ENCODE measurements at regions not wholly inside any gene's neighbourhood (a gene's known extent, or its start where the extent isn't known, plus 50 kb on each side); places are given as distances from the start of the nearest gene placed in this dataset.
"Not testable (repeated sequence)": the region's sequence is repeated elsewhere in the genome, so short reads cannot be mapped to it uniquely, and the experiment has no call there.

- no peak for DNase-seq (ENCODE audit: low read depth)
Measured at GRCh38 chr18:75745147-75745546, 317.6 kb upstream of the SMIM21 start.

- DNase-seq (ENCODE audit: low read depth) = no peak
Measured at GRCh38 chr18:75742516-75742915, 315.0 kb upstream of the SMIM21 start.

GRCh38 chr18:75739682-75740081 is 312.2 kb upstream of the SMIM21 start:
- DNase-seq (ENCODE audit: low read depth) = no peak

- DNase-seq (ENCODE audit: low read depth) = no peak
Measured at GRCh38 chr18:75735291-75735690, 307.8 kb upstream of the SMIM21 start.

- no peak for DNase-seq (ENCODE audit: low read depth)
Measured at GRCh38 chr18:75730249-75730648, 302.7 kb upstream of the SMIM21 start.

DNA sequence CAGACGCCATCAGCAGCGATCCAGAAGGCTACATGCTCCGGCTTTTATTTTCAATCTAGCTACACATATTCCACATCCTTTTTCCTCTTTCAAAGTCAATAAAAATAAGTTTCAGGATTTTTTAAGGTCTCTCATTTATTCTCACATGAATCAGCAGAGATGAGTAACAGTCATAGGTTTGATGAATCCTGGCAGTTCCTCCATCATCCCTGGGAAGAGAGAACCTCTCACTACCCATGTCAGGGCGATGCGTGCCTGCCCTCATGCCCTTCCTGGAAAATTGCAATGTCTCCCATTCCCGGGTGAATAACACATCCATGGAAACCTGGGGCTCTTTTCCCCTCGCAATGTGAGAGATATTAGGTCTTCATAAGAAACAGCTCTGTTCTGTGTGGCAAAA is 301.1 kb upstream of the SMIM21 start:
- no peak for DNase-seq (ENCODE audit: low read depth)

DNA sequence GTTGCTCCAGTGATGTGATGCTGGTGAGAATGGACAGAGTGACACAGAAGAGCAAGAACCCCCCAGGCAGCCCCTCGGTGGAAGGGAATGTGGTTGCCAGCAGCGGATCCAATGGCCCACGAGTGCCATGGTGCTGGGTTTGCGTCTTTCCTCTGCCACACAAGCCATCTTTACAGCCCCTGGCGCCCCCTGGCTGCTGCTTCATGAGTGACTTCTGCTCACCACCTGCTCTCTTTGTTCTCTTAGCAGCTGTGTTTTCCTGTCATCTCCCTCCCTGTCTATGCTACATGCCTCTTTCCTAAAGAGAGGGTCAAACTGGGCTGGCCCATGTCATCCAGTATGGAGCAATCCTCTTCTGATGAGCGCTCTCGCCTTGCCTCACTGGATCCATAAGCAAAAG is 300.0 kb upstream of the SMIM21 start:
- no peak for DNase-seq (ENCODE audit: low read depth)

DNA sequence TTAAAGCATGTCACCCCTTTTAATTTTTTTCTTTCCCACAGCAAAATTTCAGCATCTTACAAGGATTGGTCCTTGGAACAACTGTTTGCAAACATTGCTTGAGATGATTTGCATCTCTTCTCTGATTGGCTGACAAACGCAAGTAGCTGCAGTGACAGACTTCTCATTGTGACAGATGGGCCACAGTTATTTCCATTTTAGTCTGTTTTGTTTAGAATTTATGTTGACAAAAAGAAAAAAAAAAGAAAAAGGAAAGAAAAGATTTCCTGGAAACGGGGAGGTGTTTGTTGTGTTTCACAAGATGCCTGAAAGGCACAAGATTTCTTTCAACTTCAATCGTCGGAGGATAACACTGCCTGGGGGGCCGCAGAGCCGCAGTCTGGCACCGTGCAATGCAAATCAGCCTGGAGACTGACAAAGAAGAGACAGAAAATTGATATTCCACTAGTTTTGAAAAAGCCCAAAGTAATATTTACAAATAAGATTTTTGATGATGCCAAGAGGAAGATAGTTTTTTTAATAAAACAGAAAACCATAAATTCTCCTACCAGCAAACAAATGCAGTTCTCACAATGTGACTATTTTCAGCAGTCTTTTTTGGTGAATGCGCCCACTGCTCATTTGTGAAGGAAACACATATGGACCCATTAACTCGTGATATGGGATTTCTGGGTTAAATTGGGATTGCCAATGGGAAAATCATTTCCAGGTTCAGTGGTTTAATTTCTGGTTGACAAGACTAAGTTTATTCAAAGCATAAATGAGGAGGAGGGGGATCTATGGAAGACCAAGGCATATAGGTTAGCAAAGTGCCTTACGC is 296.2 kb upstream of the SMIM21 start:
- DNase-seq (ENCODE audit: low read depth) = no peak

GRCh38 chr18:75714766-75715165 is 287.3 kb upstream of the SMIM21 start:
- DNase-seq (ENCODE audit: low read depth) = peak; percentile 79

DNA sequence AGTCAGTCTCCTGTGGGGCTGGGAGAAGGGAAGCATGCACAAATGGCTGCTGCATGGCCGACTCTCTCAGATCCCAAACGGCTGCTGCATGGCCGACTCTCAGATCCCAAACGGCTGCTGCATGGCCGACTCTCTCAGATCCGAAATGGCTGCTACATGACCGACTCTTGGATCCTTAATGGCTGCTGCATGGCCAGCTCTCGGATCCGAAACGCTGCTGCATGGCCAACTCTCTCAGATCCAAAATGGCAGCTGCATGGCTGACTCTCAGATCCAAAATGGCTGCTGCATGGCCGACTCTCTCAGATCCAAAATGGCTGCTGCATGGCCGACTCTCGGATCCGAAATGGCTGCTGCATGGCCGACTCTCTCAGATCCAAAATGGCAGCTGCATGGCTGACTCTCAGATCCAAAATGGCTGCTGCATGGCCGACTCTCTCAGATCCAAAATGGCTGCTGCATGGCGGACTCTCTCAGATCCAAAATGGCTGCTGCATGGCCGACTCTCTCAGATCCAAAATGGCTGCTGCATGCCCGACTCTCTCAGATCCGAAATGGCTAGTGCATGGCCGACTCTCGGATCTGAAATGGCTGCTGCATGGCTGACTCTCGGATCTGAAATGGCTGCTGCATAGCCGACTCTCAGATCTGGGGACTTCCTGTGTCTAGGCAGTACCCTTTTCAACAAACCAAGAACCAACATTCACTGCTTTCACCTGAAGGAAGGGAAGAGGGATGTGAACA is 284.8 kb upstream of the SMIM21 start:
- not testable (repeated sequence) for DNase-seq (ENCODE audit: low read depth)

- DNase-seq (ENCODE audit: low read depth) = no peak
Measured at GRCh38 chr18:75700561-75700960, 273.1 kb upstream of the SMIM21 start.

GRCh38 chr18:75698861-75699260 is 271.4 kb upstream of the SMIM21 start:
- DNase-seq (ENCODE audit: low read depth) = no peak

- DNase-seq (ENCODE audit: low read depth) = no peak
Measured at GRCh38 chr18:75697493-75697892, 270.0 kb upstream of the SMIM21 start.

DNA sequence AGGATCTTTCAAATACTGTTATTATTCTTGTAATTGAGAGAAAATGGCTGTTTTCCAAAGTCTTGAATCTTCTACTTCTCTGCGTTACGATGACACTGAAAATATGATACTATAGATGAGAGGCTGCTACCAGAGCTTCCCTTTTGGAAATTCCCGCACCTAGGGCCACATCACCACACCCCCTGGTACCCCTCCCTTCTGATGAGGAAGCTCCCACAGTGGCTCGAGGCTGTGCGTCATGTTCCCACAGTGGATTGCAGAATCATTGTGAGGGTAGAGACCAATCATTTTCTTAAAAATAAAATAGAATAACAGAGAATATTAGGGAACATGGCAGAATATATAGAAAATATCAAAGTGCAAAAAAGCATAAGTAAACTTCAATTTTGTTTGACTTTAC is 268.9 kb upstream of the SMIM21 start:
- no peak for DNase-seq (ENCODE audit: low read depth)

DNA sequence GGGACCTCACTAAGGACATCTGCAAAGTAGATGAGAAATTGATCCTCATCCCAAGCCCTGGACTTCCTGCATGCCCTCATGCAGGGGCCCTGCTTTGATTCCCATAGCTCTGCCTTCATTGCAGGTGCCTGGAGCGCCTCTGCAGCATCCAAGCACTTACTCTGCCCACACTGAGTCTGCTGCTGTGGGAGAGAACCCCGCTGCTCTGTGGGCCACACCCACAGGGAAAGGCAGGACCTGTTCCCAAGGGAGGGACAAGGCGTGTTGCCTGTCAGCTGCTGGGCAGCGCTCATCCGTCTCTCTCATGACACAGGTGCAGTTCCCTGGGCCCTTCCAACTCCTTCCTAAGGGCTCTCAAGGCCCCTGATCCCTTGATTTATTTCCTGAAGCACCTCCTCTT is 266.8 kb upstream of the SMIM21 start:
- DNase-seq (ENCODE audit: low read depth) = no peak

DNA sequence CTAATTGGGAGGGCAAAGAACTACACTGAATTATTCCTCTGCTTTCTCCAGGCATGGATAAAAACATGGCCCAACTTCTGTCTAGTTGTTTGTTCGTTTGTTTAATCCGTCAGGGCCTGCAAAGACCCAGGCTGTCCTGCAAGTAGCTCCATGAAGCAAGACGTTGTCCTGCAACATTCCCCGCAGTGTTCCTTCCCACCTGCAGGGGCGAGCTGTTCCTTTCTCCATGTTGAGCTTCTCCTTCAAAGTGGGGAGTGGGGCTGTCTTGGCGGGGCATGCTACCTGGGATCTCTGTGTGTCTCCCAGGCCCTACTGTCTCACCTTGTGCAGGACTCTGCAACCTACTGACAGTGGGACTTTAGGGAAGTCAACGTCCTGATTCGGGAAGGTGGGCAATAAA is 264.0 kb upstream of the SMIM21 start:
- DNase-seq (ENCODE audit: low read depth) = no peak

- DNase-seq (ENCODE audit: low read depth) = not testable (repeated sequence)
Measured at GRCh38 chr18:75690283-75690682, 262.8 kb upstream of the SMIM21 start.

- no peak for DNase-seq (ENCODE audit: low read depth)
Measured at GRCh38 chr18:75687626-75688025, 260.1 kb upstream of the SMIM21 start.

- DNase-seq (ENCODE audit: low read depth) = no peak
Measured at GRCh38 chr18:75683426-75683825, 255.9 kb upstream of the SMIM21 start.

GRCh38 chr18:75681538-75682115 is 254.1 kb upstream of the SMIM21 start:
- DNase-seq (ENCODE audit: low read depth) = no peak

- no peak for DNase-seq (ENCODE audit: low read depth)
Measured at GRCh38 chr18:75679331-75679730, 251.8 kb upstream of the SMIM21 start.

GRCh38 chr18:75678627-75679026 is 251.1 kb upstream of the SMIM21 start:
- DNase-seq (ENCODE audit: low read depth) = no peak
